Activated CD8-positive, alpha-beta T cell treated with anti-CD3 and anti-CD28 coated beads for 36 hours (primary cell): ENCODE measurements at regions not wholly inside any gene's neighbourhood (a gene's known extent, or its start where the extent isn't known, plus 50 kb on each side); places are given as distances from the start of the nearest gene placed in this dataset.

Experiments
- ATAC-seq: fragments of 200-7000 bp; cut with Tn5 transposase; one replicate; pipeline ENCODE4 v1.10.0; 2021; ENCODE audit warnings: mild to moderate bottlenecking, moderate library complexity
- CTCF ChIA-PET: fragments of 350-600 bp; sonication (Branson Sonifier 250); formaldehyde crosslinking; loops from one replicate; lab custom pipeline; 2021; ENCODE audit warnings: antibody characterized with exemption; lab: Charles Lee
- POLR2A ChIA-PET: fragments of 350-600 bp; sonication (Branson Sonifier 250); formaldehyde crosslinking; loops from one replicate; lab custom pipeline; 2021; ENCODE audit warnings: antibody characterized with exemption; lab: Charles Lee
- DNase-seq: peaks from one replicate; pipeline ENCODE4 v3.0.0-alpha.2; 2020
- H3K27ac Mint-ChIP-seq: one replicate; pipeline ENCODE4 v1.8.0; 2021; ENCODE audit warnings: mild to moderate bottlenecking, mixed read lengths
- H3K27me3 Mint-ChIP-seq: one replicate; pipeline ENCODE4 v1.8.0; 2021; ENCODE audit warnings: mixed read lengths
- H3K36me3 Mint-ChIP-seq: one replicate; pipeline ENCODE4 v1.8.0; 2021; ENCODE audit warnings: low read depth, mixed read lengths
- H3K4me1 Mint-ChIP-seq: one replicate; pipeline ENCODE4 v1.8.0; 2021; ENCODE audit warnings: low read depth, mixed read lengths
- H3K4me3 Mint-ChIP-seq: one replicate; pipeline ENCODE4 v1.8.0; 2021; ENCODE audit warnings: mild to moderate bottlenecking, moderate library complexity, mixed read lengths
- H3K9me3 Mint-ChIP-seq: one replicate; pipeline ENCODE4 v1.8.0; 2021; ENCODE audit warnings: mixed read lengths
- CTCF ChIP-seq: fragments of 200-600 bp; IDR thresholded peaks from one replicate; pipeline ENCODE4 v1.8.0; 2022; ENCODE audit warnings: antibody characterized with exemption, mild to moderate bottlenecking
- intact Hi-C: fragments of 100-400 bp; cut with micrococcal nuclease; formaldehyde crosslinking; loops from one replicate; pipeline ENCODE4 v1.10.0; 2022

- Mint-ChIP-seq H3K4me1 (peaks cover 38% of the 10 kb centered on the region), H3K9me3 (no peaks in the 10 kb centered on the region), H3K4me3 (no peak overlapping the region), H3K27me3 (peaks cover 3% of the 10 kb centered on the region), H3K36me3 (no peaks in the 10 kb centered on the region), H3K27ac (no peak overlapping the region)
- POLR2A ChIA-PET, result interaction anchor here (0.6 kb wide), 1 partner anchor 1196 kb away, joined by 3 read pairs; no protein-coding TSS in a partner anchor
- CTCF ChIA-PET, result interaction anchor here (1.0 to 1.5 kb wide), 2 partner anchors 28 to 70 kb away, joined by 3 to 4 read pairs; no protein-coding TSS in a partner anchor
- intact Hi-C loops, result no loop called here
- ATAC-seq (peak; percentile 32), DNase-seq (peak; percentile 11)
- no peak for TF ChIP-seq CTCF
Measured at GRCh38 chr13:44302940-44303575, 70.6 kb upstream of the SERP2 start.

GRCh38 chr13:44303681-44304432 is 69.8 kb upstream of the SERP2 start:
- no peak overlapping the region for H3K4me3 Mint-ChIP-seq
- ATAC-seq, result peak; percentile 11
- TF ChIP-seq CTCF, result no peak
- ChIA-PET CTCF (interaction anchor here (1.0 to 1.5 kb wide), 2 partner anchors 29 to 71 kb away, joined by 3 to 4 read pairs; no protein-coding TSS in a partner anchor), POLR2A (interaction anchor here (0.6 kb wide), 1 partner anchor 1197 kb away, joined by 3 read pairs; no protein-coding TSS in a partner anchor)
- H3K36me3 Mint-ChIP-seq, result no peaks in the 10 kb centered on the region
- intact Hi-C loops, result no loop called here
- H3K27ac Mint-ChIP-seq, result no peak overlapping the region
- peaks cover 38% of the 10 kb centered on the region for H3K4me1 Mint-ChIP-seq
- H3K27me3 Mint-ChIP-seq, result peaks cover 4% of the 10 kb centered on the region
- no peaks in the 10 kb centered on the region for H3K9me3 Mint-ChIP-seq
- no peak for DNase-seq

GRCh38 chr13:44304433-44304725 is 69.2 kb upstream of the SERP2 start:
- no peak for DNase-seq
- Mint-ChIP-seq H3K27me3 (peaks cover 4% of the 10 kb centered on the region), H3K4me3 (no peak overlapping the region), H3K36me3 (no peaks in the 10 kb centered on the region), H3K4me1 (peaks cover 38% of the 10 kb centered on the region), H3K9me3 (no peaks in the 10 kb centered on the region), H3K27ac (no peak overlapping the region)
- intact Hi-C loops, result no loop called here
- ChIA-PET CTCF (interaction anchor here (1.5 kb wide), 1 partner anchor 72 kb away, joined by 4 read pairs; no protein-coding TSS in a partner anchor), POLR2A (no interaction called here)
- ATAC-seq, result no peak
- no peak for TF ChIP-seq CTCF

GRCh38 chr13:44305286-44305685 is 68.3 kb upstream of the SERP2 start:
- no peak for DNase-seq
- ATAC-seq, result no peak
- CTCF ChIA-PET, result no interaction called here
- H3K27me3 Mint-ChIP-seq, result peaks cover 4% of the 10 kb centered on the region
- H3K4me1 Mint-ChIP-seq, result peaks cover 38% of the 10 kb centered on the region
- H3K9me3 Mint-ChIP-seq, result no peaks in the 10 kb centered on the region
- no peak overlapping the region for H3K4me3 Mint-ChIP-seq
- no peak overlapping the region for H3K27ac Mint-ChIP-seq
- intact Hi-C loops, result no loop called here
- POLR2A ChIA-PET, result no interaction called here
- no peak for TF ChIP-seq CTCF
- H3K36me3 Mint-ChIP-seq, result no peaks in the 10 kb centered on the region

GRCh38 chr13:44305917-44306370 is 67.7 kb upstream of the SERP2 start:
- intact Hi-C loops, result no loop called here
- ChIA-PET POLR2A (no interaction called here), CTCF (no interaction called here)
- TF ChIP-seq CTCF, result no peak
- H3K36me3 Mint-ChIP-seq, result no peaks in the 10 kb centered on the region
- no peak overlapping the region for H3K4me3 Mint-ChIP-seq
- DNase-seq, result no peak
- H3K4me1 Mint-ChIP-seq, result peaks cover 36% of the 10 kb centered on the region
- H3K27ac Mint-ChIP-seq, result no peak overlapping the region
- H3K27me3 Mint-ChIP-seq, result peaks cover 4% of the 10 kb centered on the region
- ATAC-seq, result no peak
- no peaks in the 10 kb centered on the region for H3K9me3 Mint-ChIP-seq
